GM18520 (cell line): ENCODE measurements at regions not wholly inside any gene's neighbourhood (a gene's known extent, or its start where the extent isn't known, plus 50 kb on each side); places are given as distances from the start of the nearest gene placed in this dataset.
"Not testable (repeated sequence)": the region's sequence is repeated elsewhere in the genome, so short reads cannot be mapped to it uniquely, and the experiment has no call there.

Experiments used
- ATAC-seq: cut with Tn5 transposase; IDR thresholded peaks from one replicate; pipeline ENCODE4 v1.9.1; 2021; ENCODE audit not compliant: unreplicated experiment

- peak; percentile 51 for ATAC-seq
Measured at GRCh38 chr12:131499160-131499863, 211.6 kb upstream of the SFSWAP start.

- peak; percentile 17 for ATAC-seq
Measured at GRCh38 chr12:131499864-131500190, 211.1 kb upstream of the SFSWAP start.

- no peak for ATAC-seq
Measured at GRCh38 chr12:131500564-131500963, 210.3 kb upstream of the SFSWAP start.

GRCh38 chr12:131505561-131505960 is 205.3 kb upstream of the SFSWAP start:
- no peak for ATAC-seq

- no peak for ATAC-seq
Measured at GRCh38 chr12:131506426-131506825, 204.5 kb upstream of the SFSWAP start.

- no peak for ATAC-seq
Measured at GRCh38 chr12:131507094-131507493, 203.8 kb upstream of the SFSWAP start.

- no peak for ATAC-seq
Measured at GRCh38 chr12:131507881-131508280, 203.0 kb upstream of the SFSWAP start.

- ATAC-seq, result no peak
Measured at GRCh38 chr12:131509701-131510100, 201.2 kb upstream of the SFSWAP start.

- no peak for ATAC-seq
Measured at GRCh38 chr12:131510431-131510830, 200.5 kb upstream of the SFSWAP start.

GRCh38 chr12:131511391-131511802 is 199.5 kb upstream of the SFSWAP start:
- peak; percentile 96 for ATAC-seq

GRCh38 chr12:131511803-131512561 is 198.9 kb upstream of the SFSWAP start:
- no peak for ATAC-seq

GRCh38 chr12:131513606-131514005 is 197.3 kb upstream of the SFSWAP start:
- no peak for ATAC-seq

GRCh38 chr12:131520553-131520952 is 190.3 kb upstream of the SFSWAP start:
- ATAC-seq, result not testable (repeated sequence)

- no peak for ATAC-seq
Measured at GRCh38 chr12:131521326-131521725, 189.6 kb upstream of the SFSWAP start.

- ATAC-seq, result no peak
Measured at GRCh38 chr12:131525795-131526508, 184.9 kb upstream of the SFSWAP start.

GRCh38 chr12:131527092-131527491 is 183.8 kb upstream of the SFSWAP start:
- ATAC-seq, result no peak

- no peak for ATAC-seq
Measured at GRCh38 chr12:131527736-131528135, 183.2 kb upstream of the SFSWAP start.

GRCh38 chr12:131528144-131528543 is 182.7 kb upstream of the SFSWAP start:
- no peak for ATAC-seq

- ATAC-seq, result no peak
Measured at GRCh38 chr12:131528667-131529066, 182.2 kb upstream of the SFSWAP start.

- no peak for ATAC-seq
Measured at GRCh38 chr12:131529196-131530040, 181.5 kb upstream of the SFSWAP start.

- no peak for ATAC-seq
Measured at GRCh38 chr12:131530041-131530332, 180.9 kb upstream of the SFSWAP start.
